ENCODE measurements at regions not wholly inside any gene's neighbourhood (a gene's known extent, or its start where the extent isn't known, plus 50 kb on each side); places are given as distances from the start of the nearest gene placed in this dataset.

- no TSS peak for BruUV-seq (replicated peaks)
- intact Hi-C loops (cut with micrococcal nuclease; ENCODE audit: unreplicated experiment), result no loop called here
Measured at GRCh38 chr12:58529897-58530741, 390.2 kb downstream of the LRIG3 start.

GRCh38 chr12:58530742-58531062 is 389.6 kb downstream of the LRIG3 start:
- Histone ChIP-seq H3K27ac (ENCODE audit: low read length) (no peak overlapping the region), H3K36me3 (ENCODE audit: control insufficient read depth, insufficient read depth, low read length) (no peaks in the 10 kb centered on the region), H3K4me1 (ENCODE audit: control insufficient read depth, insufficient read depth, low read length) (no peaks in the 10 kb centered on the region), H3K9me3 (ENCODE audit: control insufficient read depth, insufficient read depth, low read depth, low read length) (no peaks in the 10 kb centered on the region), H3K27me3 (ENCODE audit: control insufficient read depth, insufficient read depth, low read length) (no peaks in the 10 kb centered on the region), H3K4me3 (ENCODE audit: low read depth in 2 of 2, low read length in 2 of 2) (no peak overlapping the region)
- ChIA-PET POLR2A (no interaction called here), CTCF (no interaction called here)
- in situ Hi-C loops (cut with HindIII; ENCODE audit: low pct_unique_long_range_greater_than_20kb, low sequenced_read_pairs) (no loop called here), intact Hi-C loops (cut with micrococcal nuclease; ENCODE audit: unreplicated experiment) (no loop called here)
- ATAC-seq (no peak), DNase-seq (ENCODE audit: low read depth, low spot score) (no peak)
- BruUV-seq (replicated peaks), result no TSS peak
- TF ChIP-seq TCF7L2 (IDR thresholded peaks at IDR 0.05; ENCODE audit: low read depth, low read length) (no peak), POLR2AphosphoS5 (IDR thresholded peaks at IDR 0.05; ENCODE audit: low read depth, low read length) (no peak), REST (IDR thresholded peaks at IDR 0.05; ENCODE audit: insufficient read depth in 1 of 2, low read depth in 2 of 2, low read length in 1 of 2) (no peak), CTCF (IDR thresholded peaks at IDR 0.05) (no peak), SIN3A (IDR thresholded peaks at IDR 0.05; ENCODE audit: borderline replicate concordance, insufficient read depth, low read depth, low read length) (no peak)

More at GRCh38 chr12:58529897-58530741, 390.2 kb downstream of the LRIG3 start:
- H3K36me3 ChIP-seq (ENCODE audit: control insufficient read depth, insufficient read depth, low read length), result no peaks in the 10 kb centered on the region
- DNase-seq (ENCODE audit: low read depth, low spot score) (no peak), ATAC-seq (no peak)
- no peak overlapping the region for H3K4me3 ChIP-seq (ENCODE audit: low read depth in 2 of 2, low read length in 2 of 2)
- no peaks in the 10 kb centered on the region for H3K9me3 ChIP-seq (ENCODE audit: control insufficient read depth, insufficient read depth, low read depth, low read length)
- no peak overlapping the region for H3K27ac ChIP-seq (ENCODE audit: low read length)
- CTCF ChIA-PET, result no interaction called here
- TF ChIP-seq POLR2AphosphoS5 (IDR thresholded peaks at IDR 0.05; ENCODE audit: low read depth, low read length) (no peak), TCF7L2 (IDR thresholded peaks at IDR 0.05; ENCODE audit: low read depth, low read length) (no peak)
- in situ Hi-C loops (cut with HindIII; ENCODE audit: low pct_unique_long_range_greater_than_20kb, low sequenced_read_pairs), result no loop called here
- H3K27me3 ChIP-seq (ENCODE audit: control insufficient read depth, insufficient read depth, low read length), result no peaks in the 10 kb centered on the region
- no peaks in the 10 kb centered on the region for H3K4me1 ChIP-seq (ENCODE audit: control insufficient read depth, insufficient read depth, low read length)
- POLR2A ChIA-PET, result no interaction called here

DNA sequence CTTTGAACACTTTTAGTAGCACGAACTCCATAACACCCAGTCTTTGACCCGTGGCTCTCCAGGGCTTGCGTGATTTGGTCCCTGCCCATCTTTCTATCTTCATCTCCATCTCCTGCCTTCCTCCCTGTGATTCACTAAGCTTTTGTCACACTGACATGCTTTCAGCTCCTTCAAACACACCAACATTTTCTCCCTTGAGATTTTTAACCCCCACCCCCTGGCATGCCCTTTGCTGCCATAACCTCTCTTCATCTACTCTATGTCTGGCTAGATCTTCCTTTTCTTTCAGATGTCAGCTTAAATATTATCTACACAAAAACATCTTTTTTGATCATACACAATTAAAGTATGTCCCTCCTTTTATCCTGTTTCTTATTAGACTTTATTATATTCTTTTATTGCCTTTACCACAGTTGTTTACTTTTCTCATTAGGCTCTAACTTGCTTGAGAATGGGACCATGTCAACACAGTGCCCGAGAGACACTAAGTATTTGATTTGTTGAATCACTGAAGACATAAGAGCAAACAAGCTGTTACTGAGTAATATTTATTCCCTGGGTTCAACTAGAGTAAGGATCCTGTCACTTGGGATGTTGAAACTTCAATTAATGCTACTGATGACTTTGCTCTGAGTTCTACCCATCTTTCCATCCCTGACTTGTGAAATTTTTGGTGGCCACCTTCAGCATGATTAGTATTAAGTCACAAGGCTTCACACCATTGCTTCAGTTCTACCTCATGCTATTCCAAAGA is 387.3 kb downstream of the LRIG3 start:
- H3K27ac ChIP-seq (ENCODE audit: low read length), result no peak overlapping the region
- ATAC-seq, result no peak
- BruUV-seq (replicated peaks), result no TSS peak
- ChIA-PET POLR2A (no interaction called here), CTCF (no interaction called here)
- no peaks in the 10 kb centered on the region for H3K36me3 ChIP-seq (ENCODE audit: control insufficient read depth, insufficient read depth, low read length)
- DNase-seq (ENCODE audit: low read depth, low spot score), result no peak
- H3K9me3 ChIP-seq (ENCODE audit: control insufficient read depth, insufficient read depth, low read depth, low read length), result no peaks in the 10 kb centered on the region
- no peaks in the 10 kb centered on the region for H3K4me1 ChIP-seq (ENCODE audit: control insufficient read depth, insufficient read depth, low read length)
- H3K27me3 ChIP-seq (ENCODE audit: control insufficient read depth, insufficient read depth, low read length), result no peaks in the 10 kb centered on the region
- TF ChIP-seq SIN3A (IDR thresholded peaks at IDR 0.05; ENCODE audit: borderline replicate concordance, insufficient read depth, low read depth, low read length), result no peak
- no peak for TF ChIP-seq CTCF (IDR thresholded peaks at IDR 0.05)
- no peak for TF ChIP-seq POLR2AphosphoS5 (IDR thresholded peaks at IDR 0.05; ENCODE audit: low read depth, low read length)
- no peak for TF ChIP-seq TCF7L2 (IDR thresholded peaks at IDR 0.05; ENCODE audit: low read depth, low read length)
- TF ChIP-seq REST (IDR thresholded peaks at IDR 0.05; ENCODE audit: insufficient read depth in 1 of 2, low read depth in 2 of 2, low read length in 1 of 2), result no peak
- intact Hi-C loops (cut with micrococcal nuclease; ENCODE audit: unreplicated experiment) (no loop called here), in situ Hi-C loops (cut with HindIII; ENCODE audit: low pct_unique_long_range_greater_than_20kb, low sequenced_read_pairs) (no loop called here)
- H3K4me3 ChIP-seq (ENCODE audit: low read depth in 2 of 2, low read length in 2 of 2), result no peak overlapping the region

All from Panc1 (cell line).